ENCODE measurements at regions not wholly inside any gene's neighbourhood (a gene's known extent, or its start where the extent isn't known, plus 50 kb on each side); places are given as distances from the start of the nearest gene placed in this dataset.

- TF ChIP-seq EZH2 (IDR thresholded peaks at IDR 0.05; ENCODE audit: insufficient read depth, poor library complexity, severe bottlenecking) (no peak), EZH2phosphoT487 (IDR thresholded peaks at IDR 0.05; ENCODE audit: insufficient read depth, low read depth) (no peak)
These were observed 76.4 kb upstream of the VSTM2B start for GRCh38 chr19:29449371-29449770.
